Liver (tissue), 8 donors: ENCODE measurements at regions not wholly inside any gene's neighbourhood (a gene's known extent, or its start where the extent isn't known, plus 50 kb on each side); places are given as distances from the start of the nearest gene placed in this dataset.

Experiments used
- DNase-seq: peaks from one replicate; pipeline ENCODE4 v3.0.0-alpha.2; 2017; ENCODE audit warnings: low spot score
- H3K27ac ChIP-seq, 2 donors: one replicate each; pipeline ENCODE4 v1.7.0; 2013; ENCODE audit warnings: inconsistent platforms in 2 of 2, low read length in 2 of 2, control low read depth in 1 of 2, low read depth in 1 of 2, mild to moderate bottlenecking in 1 of 2
- H3K27me3 ChIP-seq, 4 donors: one replicate each; pipeline versions ENCODE4 v1.6.1 to v1.7.0; 2013; ENCODE audit warnings: low read length in 3 of 4, inconsistent platforms in 1 of 4, mild to moderate bottlenecking in 1 of 4, moderate library complexity in 1 of 4; ENCODE audit not compliant: control insufficient read depth in 4 of 4, insufficient read depth in 4 of 4
- H3K36me3 ChIP-seq, 4 donors: one replicate each; pipeline versions ENCODE4 v1.6.1 to v1.7.0; 2013; ENCODE audit warnings: low read length in 3 of 4, mild to moderate bottlenecking in 3 of 4, low read depth in 1 of 4, moderate library complexity in 1 of 4; ENCODE audit not compliant: control insufficient read depth in 4 of 4, insufficient read depth in 3 of 4
- H3K4me1 ChIP-seq, 4 donors: one replicate each; pipeline versions ENCODE4 v1.6.1 to v1.7.0; 2013; ENCODE audit warnings: low read length in 3 of 4, mild to moderate bottlenecking in 3 of 4, moderate library complexity in 1 of 4; ENCODE audit not compliant: control insufficient read depth in 4 of 4, insufficient read depth in 4 of 4
- H3K4me3 ChIP-seq, 3 donors: one replicate each; pipeline versions ENCODE4 v1.6.1 to v1.7.0; 2013; ENCODE audit warnings: low read length in 3 of 3, control low read depth in 1 of 3, low read depth in 1 of 3, mild to moderate bottlenecking in 1 of 3
- H3K9ac ChIP-seq, 2 donors: one replicate each; pipeline ENCODE4 v1.7.0; 2013; ENCODE audit warnings: low read length in 2 of 2, mild to moderate bottlenecking in 2 of 2, moderate library complexity in 2 of 2, control low read depth in 1 of 2, low read depth in 1 of 2
- H3K9me3 ChIP-seq, 4 donors: one replicate each; pipeline versions ENCODE4 v1.6.1 to v1.7.0; 2013; ENCODE audit warnings: low read length in 3 of 4; ENCODE audit not compliant: control insufficient read depth in 4 of 4
- FOXA2 ChIP-seq: IDR thresholded peaks from 2 replicates; pipeline ENCODE4 v1.6.1; 2016; ENCODE audit warnings: antibody characterized with exemption
- GABPA ChIP-seq, 2 donors: IDR thresholded peaks in 1 of 2; conservative IDR thresholded peaks in 1 of 2; 2 replicates each; pipeline ENCODE4 v1.6.1; 2016; ENCODE audit warnings: antibody characterized with exemption in 2 of 2, mild to moderate bottlenecking in 1 of 2, moderate library complexity in 1 of 2
- HNF4A ChIP-seq, 2 donors: conservative IDR thresholded peaks; 2 replicates each; pipeline ENCODE4 v1.6.1; 2016; ENCODE audit warnings: antibody characterized with exemption in 2 of 2, mild to moderate bottlenecking in 2 of 2
- HNF4G ChIP-seq: IDR thresholded peaks from 2 replicates; pipeline ENCODE4 v1.6.1; 2016; ENCODE audit warnings: antibody characterized with exemption
- MAX ChIP-seq: IDR thresholded peaks from 2 replicates; pipeline ENCODE4 v1.6.1; 2016; ENCODE audit warnings: antibody characterized with exemption
- NR2F2 ChIP-seq: IDR thresholded peaks from 2 replicates; pipeline ENCODE4 v1.6.1; 2016; ENCODE audit warnings: antibody characterized with exemption
- RAD21 ChIP-seq, 2 donors: IDR thresholded peaks; 2 replicates each; pipeline ENCODE4 v1.6.1; 2016; ENCODE audit warnings: antibody characterized with exemption in 2 of 2, mild to moderate bottlenecking in 2 of 2
- REST ChIP-seq: IDR thresholded peaks from 2 replicates; pipeline ENCODE4 v1.6.1; 2016; ENCODE audit warnings: antibody characterized with exemption, mild to moderate bottlenecking
- SP1 ChIP-seq: IDR thresholded peaks from 2 replicates; pipeline ENCODE4 v1.6.1; 2018; ENCODE audit warnings: antibody characterized with exemption, mild to moderate bottlenecking
- ZBTB33 ChIP-seq: IDR thresholded peaks from 2 replicates; pipeline ENCODE4 v1.6.1; 2016; ENCODE audit warnings: antibody characterized with exemption
- WGBS: extraction: QIAGEN DNeasy Blood & Tissue Kit; methylation state at CpG from one replicate; pipeline ENCODE4 v1.1.7; 2013; 5-methylcytosine and 5-hydroxymethylcytosine counted together
- TF ChIP-seq, protein P1 (sequence below): fragments of 150-350 bp; IDR thresholded peaks from 2 replicates; pipeline ENCODE4 v1.5.1; 2017; ENCODE audit warnings: improper control_type of control experiment, low read depth, low read length; ENCODE audit not compliant: missing input control
- donor health status: healthy.
- donor health status: healthy.
- donor health status: healthy.
- donor health status: healthy.
- donor health status: healthy.

DNA sequence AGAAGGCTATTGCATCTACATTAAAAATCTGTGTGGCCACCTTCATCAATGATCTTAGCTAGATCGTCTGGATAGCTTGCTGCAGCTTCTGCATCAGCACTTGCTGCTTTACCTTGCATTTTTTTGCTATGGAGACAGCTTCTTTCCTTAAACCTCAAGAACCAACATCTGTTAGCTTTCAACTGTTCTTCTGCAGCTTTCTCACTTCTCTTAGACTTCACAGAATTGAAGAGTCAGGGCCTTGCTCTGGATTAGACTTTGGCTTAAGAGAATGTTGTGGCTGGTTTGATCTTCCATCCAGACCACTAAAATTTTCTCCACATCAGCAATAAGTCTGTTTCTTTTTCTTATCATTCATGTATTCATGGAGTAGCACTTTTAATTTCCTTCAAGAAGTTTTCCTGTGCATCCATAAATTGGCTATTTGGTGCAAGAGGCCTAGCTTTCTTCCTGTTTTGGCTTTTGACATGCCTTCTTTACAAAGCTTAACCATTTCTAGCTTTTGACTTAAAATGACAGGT, 54.4 kb upstream of the MAP4K4 start:
- no peak for DNase-seq
- no peak for TF ChIP-seq NR2F2
- no peak for TF ChIP-seq RAD21 (IDR thresholded peaks at IDR 0.05)
- Histone ChIP-seq H3K9me3 (no peaks in the 10 kb centered on the region), H3K4me1 (no peaks in the 10 kb centered on the region), H3K4me3 (no peak overlapping the region), H3K27me3 (no peaks in the 10 kb centered on the region), H3K36me3 (no peaks in the 10 kb centered on the region), H3K9ac (no peak overlapping the region), H3K27ac (no peak overlapping the region)
- WGBS = 97% methylated on average over 1 of the region's 1 CpG

DNA sequence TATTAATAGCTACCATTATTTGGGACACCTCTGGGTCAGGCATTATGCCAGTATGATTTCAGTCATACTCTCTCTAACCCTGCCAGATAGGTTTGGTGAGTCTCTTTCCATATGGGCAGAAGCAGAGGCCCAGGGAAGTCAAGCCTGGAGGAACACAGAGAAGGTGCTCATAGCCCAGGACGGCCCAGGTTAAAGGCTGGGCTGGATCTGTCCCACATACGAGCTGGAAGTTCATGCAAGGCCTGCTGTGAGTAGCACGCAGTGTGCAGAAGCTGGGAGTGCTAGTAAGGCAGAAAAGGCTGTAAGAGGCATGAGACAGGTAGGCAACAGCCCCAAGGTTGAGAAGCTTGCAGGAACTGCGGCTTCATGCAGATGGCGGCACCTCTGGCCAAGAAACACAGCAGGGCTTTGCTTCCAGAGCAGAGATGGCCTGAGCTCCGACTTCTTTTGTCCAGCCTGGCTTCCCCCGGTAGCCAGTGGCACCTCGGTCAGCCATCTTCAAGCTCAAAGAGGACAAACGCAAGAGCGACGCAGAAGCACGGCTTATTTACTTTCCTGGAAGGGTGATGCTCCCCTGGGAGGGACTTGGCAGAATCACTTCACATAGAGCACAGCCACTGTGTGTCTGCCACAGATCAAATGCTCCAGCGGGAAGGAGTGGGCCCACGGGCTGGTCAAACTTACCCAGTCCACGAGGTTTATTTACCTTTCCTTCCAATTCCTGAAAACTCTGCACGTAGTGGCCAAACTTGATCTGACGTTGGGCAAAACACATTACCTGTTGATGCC, 58.5 kb upstream of the MAP4K4 start:
- 75% methylated on average over 17 of the region's 17 CpGs for WGBS
- H3K27ac ChIP-seq = no peak overlapping the region
- no peaks in the 10 kb centered on the region for H3K27me3 ChIP-seq

GRCh38 chr2:101638181-101638711, 59.3 kb upstream of the MAP4K4 start:
- Histone ChIP-seq H3K36me3 (no peaks in the 10 kb centered on the region), H3K4me1 (no peaks in the 10 kb centered on the region), H3K4me3 (no peak overlapping the region), H3K27ac (no peak overlapping the region), H3K9me3 (no peaks in the 10 kb centered on the region), H3K9ac (no peak overlapping the region), H3K27me3 (no peaks in the 10 kb centered on the region)
- TF ChIP-seq MAX (no peak), NR2F2 (peak; percentile 31), RAD21 (IDR thresholded peaks at IDR 0.05) (no peak)
- no peak for DNase-seq
- 72% methylated on average over 12 of the region's 12 CpGs for WGBS

More for the DNA sequence above, 58.5 kb upstream of the MAP4K4 start:
- Histone ChIP-seq H3K4me3 (no peak overlapping the region), H3K9ac (no peak overlapping the region), H3K4me1 (no peaks in the 10 kb centered on the region), H3K36me3 (no peaks in the 10 kb centered on the region), H3K9me3 (no peaks in the 10 kb centered on the region)
- DNase-seq = no peak
- TF ChIP-seq FOXA2 (peak; percentile 40), REST (no peak)

DNA sequence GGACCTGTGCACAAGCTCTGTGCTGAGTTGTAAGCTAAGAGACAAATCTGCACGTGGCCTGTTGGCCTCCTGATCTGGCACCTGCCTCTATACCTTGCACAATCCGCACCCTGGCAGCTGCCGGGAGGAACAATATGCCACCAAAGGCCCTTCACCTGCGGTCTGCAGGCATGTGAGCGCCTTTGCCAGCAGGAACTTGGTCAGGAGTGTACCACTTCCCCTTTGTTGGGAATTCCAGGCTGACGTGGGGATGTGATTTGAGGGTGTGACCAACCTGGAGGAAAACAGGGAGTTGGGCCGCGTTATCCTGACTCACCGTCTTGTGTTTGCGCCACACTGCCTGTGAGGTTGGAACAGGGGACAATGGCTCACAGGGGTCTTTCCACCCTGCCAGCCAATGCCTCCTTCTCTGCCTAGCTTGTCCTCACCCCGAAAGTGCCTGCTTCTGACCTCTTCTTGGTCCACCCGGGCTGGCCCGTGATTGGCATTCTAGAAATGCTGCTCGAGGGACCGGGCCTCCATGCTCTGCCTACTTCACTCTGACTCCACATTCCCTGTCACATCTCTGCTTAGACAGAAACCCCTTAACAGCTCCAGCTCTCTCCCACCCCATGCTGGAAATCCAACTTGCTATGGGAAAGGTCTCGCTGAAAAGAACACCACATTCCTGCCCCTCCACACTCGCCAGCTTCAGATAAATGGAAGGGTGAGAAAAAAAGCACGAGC, 67.1 kb upstream of the MAP4K4 start:
- no peaks in the 10 kb centered on the region for H3K9me3 ChIP-seq
- DNase-seq = no peak
- H3K27ac ChIP-seq = peak overlapping the region; percentile 6 to 20
- no peaks in the 10 kb centered on the region for H3K36me3 ChIP-seq
- H3K9ac ChIP-seq = no peak overlapping the region
- 65% methylated on average over 18 of the region's 18 CpGs for WGBS
- no peaks in the 10 kb centered on the region for H3K27me3 ChIP-seq
- peaks cover 0 to 6% (median 3%) of the 10 kb centered on the region in 4 donors for H3K4me1 ChIP-seq
- H3K4me3 ChIP-seq = no peak overlapping the region
- TF ChIP-seq SP1 = peak; percentile 72
- no peak for TF ChIP-seq FOXA2
- TF ChIP-seq HNF4G = no peak
- TF ChIP-seq ZBTB33 = peak; percentile 64
- TF ChIP-seq RAD21 (IDR thresholded peaks at IDR 0.05) = peak; percentile 64 to 66
- TF ChIP-seq, protein P1, sequence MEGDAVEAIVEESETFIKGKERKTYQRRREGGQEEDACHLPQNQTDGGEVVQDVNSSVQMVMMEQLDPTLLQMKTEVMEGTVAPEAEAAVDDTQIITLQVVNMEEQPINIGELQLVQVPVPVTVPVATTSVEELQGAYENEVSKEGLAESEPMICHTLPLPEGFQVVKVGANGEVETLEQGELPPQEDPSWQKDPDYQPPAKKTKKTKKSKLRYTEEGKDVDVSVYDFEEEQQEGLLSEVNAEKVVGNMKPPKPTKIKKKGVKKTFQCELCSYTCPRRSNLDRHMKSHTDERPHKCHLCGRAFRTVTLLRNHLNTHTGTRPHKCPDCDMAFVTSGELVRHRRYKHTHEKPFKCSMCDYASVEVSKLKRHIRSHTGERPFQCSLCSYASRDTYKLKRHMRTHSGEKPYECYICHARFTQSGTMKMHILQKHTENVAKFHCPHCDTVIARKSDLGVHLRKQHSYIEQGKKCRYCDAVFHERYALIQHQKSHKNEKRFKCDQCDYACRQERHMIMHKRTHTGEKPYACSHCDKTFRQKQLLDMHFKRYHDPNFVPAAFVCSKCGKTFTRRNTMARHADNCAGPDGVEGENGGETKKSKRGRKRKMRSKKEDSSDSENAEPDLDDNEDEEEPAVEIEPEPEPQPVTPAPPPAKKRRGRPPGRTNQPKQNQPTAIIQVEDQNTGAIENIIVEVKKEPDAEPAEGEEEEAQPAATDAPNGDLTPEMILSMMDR = no peak
- TF ChIP-seq HNF4A (conservative IDR thresholded peaks at IDR 0.05) = peak; percentile 70 to 83
- peak in 1 of 2 donors; percentile 71 for TF ChIP-seq GABPA (IDR thresholded peaks at IDR 0.05 in 1 of 2, conservative IDR thresholded peaks at IDR 0.05 in 1 of 2)
